ENCODE measurements at regions not wholly inside any gene's neighbourhood (a gene's known extent, or its start where the extent isn't known, plus 50 kb on each side); places are given as distances from the start of the nearest gene placed in this dataset.

DNA sequence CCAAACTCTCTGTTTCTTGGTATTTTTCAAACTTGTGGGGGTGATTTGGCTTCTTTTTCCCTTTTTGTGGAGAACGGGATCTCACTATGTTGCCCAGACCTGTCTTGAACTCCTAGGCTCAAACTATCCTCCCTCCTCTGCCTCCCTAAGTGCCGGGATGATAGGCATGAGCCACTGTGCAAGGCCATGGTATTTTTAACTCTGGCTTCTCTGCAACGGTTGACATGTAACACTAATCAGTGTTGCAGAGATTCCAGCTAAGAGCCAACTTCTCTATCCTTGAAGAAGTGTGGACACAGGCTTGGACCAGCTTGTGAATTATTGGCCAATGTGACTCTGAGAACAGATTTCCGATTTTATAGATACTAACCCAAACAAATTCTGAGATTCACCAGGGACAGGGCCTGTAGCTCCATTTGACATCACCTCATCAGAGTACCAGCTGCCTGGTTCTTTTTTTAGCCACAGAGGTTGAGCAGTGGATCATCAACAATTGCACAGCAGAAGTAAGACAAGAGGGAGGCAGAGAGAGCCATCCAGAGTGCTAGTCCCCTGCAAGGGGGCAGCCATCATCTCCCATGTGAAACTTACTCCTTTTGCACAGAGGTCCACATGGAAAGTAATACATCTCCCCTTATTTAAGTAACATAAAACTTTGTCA, 98.1 kb upstream of the SYNPR start:
- TF ChIP-seq, protein P1, sequence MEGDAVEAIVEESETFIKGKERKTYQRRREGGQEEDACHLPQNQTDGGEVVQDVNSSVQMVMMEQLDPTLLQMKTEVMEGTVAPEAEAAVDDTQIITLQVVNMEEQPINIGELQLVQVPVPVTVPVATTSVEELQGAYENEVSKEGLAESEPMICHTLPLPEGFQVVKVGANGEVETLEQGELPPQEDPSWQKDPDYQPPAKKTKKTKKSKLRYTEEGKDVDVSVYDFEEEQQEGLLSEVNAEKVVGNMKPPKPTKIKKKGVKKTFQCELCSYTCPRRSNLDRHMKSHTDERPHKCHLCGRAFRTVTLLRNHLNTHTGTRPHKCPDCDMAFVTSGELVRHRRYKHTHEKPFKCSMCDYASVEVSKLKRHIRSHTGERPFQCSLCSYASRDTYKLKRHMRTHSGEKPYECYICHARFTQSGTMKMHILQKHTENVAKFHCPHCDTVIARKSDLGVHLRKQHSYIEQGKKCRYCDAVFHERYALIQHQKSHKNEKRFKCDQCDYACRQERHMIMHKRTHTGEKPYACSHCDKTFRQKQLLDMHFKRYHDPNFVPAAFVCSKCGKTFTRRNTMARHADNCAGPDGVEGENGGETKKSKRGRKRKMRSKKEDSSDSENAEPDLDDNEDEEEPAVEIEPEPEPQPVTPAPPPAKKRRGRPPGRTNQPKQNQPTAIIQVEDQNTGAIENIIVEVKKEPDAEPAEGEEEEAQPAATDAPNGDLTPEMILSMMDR (conservative IDR thresholded peaks at IDR 0.05): no peak
- TF ChIP-seq ZFX (IDR thresholded peaks at IDR 0.05): no peak
